GM13977 (cell line): ENCODE measurements at regions not wholly inside any gene's neighbourhood (a gene's known extent, or its start where the extent isn't known, plus 50 kb on each side); places are given as distances from the start of the nearest gene placed in this dataset.
"Not testable (repeated sequence)": the region's sequence is repeated elsewhere in the genome, so short reads cannot be mapped to it uniquely, and the experiment has no call there.

ENCODE experiments used
- DNase-seq: peaks from one replicate; pipeline ENCODE4 v3.0.0; 2012; ENCODE audit warnings: low spot score
- CTCF ChIP-seq: IDR thresholded peaks from 2 replicates; pipeline ENCODE4 v1.5.1; 2012; ENCODE audit warnings: mild to moderate bottlenecking, control low read depth; ENCODE audit not compliant: insufficient read depth; ENCODE audit errors: extremely low read depth, missing control alignments
- in situ Hi-C: fragments of 300-500 bp; cut with MboI; formaldehyde crosslinking; loops from one replicate; pipeline ENCODE4 v1.12.0; 2022; ENCODE audit warnings: low sequenced_read_pairs, low pct_unique_long_range_greater_than_20kb, mixed read lengths, inconsistent platforms; ENCODE audit not compliant: unreplicated experiment

DNA sequence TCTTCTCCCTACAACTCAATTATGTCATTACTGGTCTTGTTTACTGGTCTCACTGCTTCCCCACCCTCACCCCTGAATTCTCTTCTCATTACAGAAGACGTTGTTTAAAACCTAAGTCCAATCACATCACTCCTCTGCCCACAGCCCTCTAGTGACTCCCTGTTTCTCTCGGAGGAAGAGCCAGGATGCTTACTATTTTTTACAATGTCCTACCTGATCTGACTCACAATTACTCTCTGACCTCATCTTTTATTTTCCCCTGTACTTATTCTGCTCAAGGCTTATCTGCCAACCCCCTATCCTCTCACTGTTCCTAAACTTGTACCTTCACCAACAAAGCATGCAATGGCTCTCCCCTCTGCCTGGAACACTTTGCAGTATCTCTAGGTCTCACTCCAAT lies 400.4 kb upstream of the PTCHD4 start:
- in situ Hi-C loops = no loop called here
- DNase-seq = no peak

GRCh38 chr6:48505621-48506020 lies 394.6 kb upstream of the PTCHD4 start:
- no peak for DNase-seq
- no peak for TF ChIP-seq CTCF
- in situ Hi-C loops = no loop called here

More for the DNA sequence above, 400.4 kb upstream of the PTCHD4 start:
- TF ChIP-seq CTCF = no peak

- in situ Hi-C loops, DNase-seq: not testable (repeated sequence)
These were observed 382.4 kb upstream of the PTCHD4 start for GRCh38 chr6:48493432-48493831.

DNA sequence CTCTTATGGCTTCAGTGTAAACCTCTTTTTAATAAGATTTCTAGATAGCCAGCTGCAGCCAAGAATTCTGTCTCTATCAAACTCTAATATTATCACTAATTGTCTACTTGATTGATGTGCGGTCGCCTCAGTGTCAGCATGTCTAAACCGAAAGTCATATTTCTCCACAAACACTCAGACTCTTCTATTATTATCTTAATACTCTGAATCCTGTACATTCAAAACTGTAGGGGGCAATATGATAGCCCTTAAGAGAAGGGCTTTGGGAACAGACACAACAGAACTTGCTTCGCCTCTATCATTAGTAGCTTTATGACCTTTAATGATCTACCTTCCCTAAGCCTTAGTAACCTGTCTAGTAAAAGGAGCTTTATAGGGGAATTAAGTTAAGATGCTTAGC lies 379.7 kb upstream of the PTCHD4 start:
- in situ Hi-C loops = no loop called here
- no peak for DNase-seq
- TF ChIP-seq CTCF = no peak

DNA sequence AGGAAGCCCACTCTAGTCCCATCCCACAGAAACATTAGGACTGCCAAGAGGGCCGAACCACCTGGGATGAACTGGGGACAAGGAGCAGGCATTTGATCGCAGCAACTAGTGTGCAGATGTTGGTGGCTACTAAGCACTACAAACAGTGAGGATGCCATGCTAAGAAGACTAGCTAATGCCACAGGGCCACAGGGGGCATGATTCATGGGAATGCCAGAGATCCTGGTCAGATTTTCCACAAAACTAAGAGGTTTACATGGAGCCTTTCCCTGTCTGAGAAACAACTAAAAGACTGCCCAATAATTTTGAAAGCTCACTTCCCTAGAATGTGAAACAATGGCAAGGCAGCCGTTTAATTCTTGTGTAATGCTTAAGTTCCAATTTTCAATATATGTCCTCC lies 375.9 kb upstream of the PTCHD4 start:
- in situ Hi-C loops = no loop called here
- no peak for DNase-seq
- no peak for TF ChIP-seq CTCF

DNA sequence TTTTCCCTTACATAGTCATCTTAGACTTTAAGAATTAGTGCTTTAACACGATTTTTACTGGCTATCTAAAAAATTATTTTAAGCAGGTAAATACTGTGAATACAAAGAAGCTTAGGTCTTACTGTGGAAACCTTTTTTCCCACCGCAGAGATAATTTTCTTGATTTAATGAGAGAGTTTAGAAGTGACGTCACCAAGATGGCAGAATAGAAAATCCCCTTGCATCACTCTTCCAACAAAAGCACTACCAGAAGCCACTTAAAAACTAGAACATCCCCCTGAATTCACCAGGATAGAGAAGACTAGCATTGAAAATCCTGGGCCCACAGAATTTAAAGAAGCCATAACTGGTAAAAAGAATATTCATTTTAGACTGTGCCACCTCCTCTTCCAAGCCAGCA lies 375.4 kb upstream of the PTCHD4 start:
- no peak for DNase-seq
- in situ Hi-C loops = no loop called here
- no peak for TF ChIP-seq CTCF

- no peak for TF ChIP-seq CTCF
- in situ Hi-C loops = no loop called here
- no peak for DNase-seq
These were observed 365.3 kb upstream of the PTCHD4 start for GRCh38 chr6:48476257-48476656.

DNA sequence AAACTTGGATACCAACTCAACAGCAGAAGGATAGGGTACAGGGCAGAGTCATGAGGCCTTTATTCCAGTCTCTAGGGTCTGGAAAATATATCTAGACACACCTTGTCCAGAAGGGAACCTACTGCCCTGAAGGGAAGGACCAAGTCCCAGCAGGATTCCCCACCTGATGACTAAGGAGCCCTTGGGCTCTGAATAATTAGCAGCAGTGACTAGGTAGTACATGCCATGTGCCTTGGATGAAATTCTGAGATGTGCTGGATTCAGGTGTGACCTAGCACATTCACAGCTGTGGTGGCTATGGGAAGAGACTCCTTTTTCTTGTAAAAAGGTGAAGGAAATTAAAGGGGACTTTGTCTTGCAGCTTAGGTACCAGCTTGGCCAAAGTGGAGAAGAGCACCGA lies 364.3 kb upstream of the PTCHD4 start:
- no peak for DNase-seq
- in situ Hi-C loops = no loop called here
- TF ChIP-seq CTCF = no peak
